Epithelial cell of esophagus (primary cell): ENCODE measurements at regions not wholly inside any gene's neighbourhood (a gene's known extent, or its start where the extent isn't known, plus 50 kb on each side); places are given as distances from the start of the nearest gene placed in this dataset.
A peak's percentile ranks its signal among the peaks of the same experiment; 100 is the strongest.

Source experiments
- DNase-seq: peaks from one replicate; pipeline ENCODE4 v3.0.0; 2010; ENCODE audit warnings: low read depth
- H3K4me3 ChIP-seq: 2 replicates; pipeline ENCODE4 v1.5.1; 2011; ENCODE audit warnings: mild to moderate bottlenecking, low read length, control low read depth
- TF ChIP-seq, protein P1 (sequence below): IDR thresholded peaks from 2 replicates; pipeline ENCODE4 v1.5.1; 2011; ENCODE audit warnings: low read depth, mild to moderate bottlenecking, low read length, control low read depth, inconsistent platforms; ENCODE audit not compliant: insufficient read depth; ENCODE audit errors: missing control alignments

DNA sequence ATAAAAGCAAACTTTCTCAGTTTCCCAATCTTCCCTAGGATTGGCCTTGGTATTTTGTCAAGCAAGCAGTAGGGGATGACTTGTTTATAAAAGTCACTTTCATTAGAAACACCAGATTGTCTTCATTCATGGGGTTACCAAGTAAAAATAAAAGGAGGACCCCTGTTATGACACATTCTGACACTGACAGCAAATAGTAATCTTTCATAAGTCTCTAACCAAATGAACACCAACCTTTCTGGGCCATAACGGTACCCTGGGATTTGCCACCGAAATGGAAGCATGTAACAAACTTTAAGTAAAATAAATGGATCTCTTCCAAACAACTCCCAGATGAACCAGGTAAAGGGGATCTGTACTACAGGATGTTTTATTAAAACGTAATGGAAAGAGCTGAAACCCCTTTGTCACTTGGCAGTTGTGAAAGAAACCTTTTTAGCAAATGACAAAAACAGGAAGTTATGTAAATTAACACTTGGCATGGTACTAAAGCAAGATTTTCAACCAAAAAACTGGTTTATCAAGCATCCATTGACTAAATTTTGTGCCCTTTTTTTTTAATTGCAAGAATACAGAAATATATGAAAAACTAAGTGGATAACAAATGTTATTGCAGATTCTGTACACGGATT is 335.6 kb downstream of the RBM26 start:
- H3K4me3 ChIP-seq = no peak overlapping the region
- DNase-seq = no peak
- TF ChIP-seq, protein P1, sequence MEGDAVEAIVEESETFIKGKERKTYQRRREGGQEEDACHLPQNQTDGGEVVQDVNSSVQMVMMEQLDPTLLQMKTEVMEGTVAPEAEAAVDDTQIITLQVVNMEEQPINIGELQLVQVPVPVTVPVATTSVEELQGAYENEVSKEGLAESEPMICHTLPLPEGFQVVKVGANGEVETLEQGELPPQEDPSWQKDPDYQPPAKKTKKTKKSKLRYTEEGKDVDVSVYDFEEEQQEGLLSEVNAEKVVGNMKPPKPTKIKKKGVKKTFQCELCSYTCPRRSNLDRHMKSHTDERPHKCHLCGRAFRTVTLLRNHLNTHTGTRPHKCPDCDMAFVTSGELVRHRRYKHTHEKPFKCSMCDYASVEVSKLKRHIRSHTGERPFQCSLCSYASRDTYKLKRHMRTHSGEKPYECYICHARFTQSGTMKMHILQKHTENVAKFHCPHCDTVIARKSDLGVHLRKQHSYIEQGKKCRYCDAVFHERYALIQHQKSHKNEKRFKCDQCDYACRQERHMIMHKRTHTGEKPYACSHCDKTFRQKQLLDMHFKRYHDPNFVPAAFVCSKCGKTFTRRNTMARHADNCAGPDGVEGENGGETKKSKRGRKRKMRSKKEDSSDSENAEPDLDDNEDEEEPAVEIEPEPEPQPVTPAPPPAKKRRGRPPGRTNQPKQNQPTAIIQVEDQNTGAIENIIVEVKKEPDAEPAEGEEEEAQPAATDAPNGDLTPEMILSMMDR = no peak

DNA sequence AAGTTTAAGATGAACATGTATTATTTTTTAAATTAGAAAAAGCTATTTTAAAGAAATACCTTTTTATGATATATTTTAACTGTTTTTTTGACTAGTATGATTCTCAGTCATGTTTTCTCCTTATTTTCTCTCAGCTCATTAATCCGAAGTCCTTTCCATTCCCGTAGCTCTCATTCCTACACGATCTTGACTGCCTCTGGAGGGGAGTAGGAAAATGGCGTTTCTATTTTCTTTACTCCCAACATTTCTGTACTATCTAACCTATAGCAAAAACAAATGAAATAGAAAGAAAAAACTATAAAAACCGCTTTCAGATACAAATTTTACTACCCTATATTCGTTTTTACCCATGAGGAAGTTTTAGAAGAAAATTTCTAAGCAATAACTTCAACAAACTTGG is 343.8 kb downstream of the RBM26 start:
- no peak for DNase-seq
- TF ChIP-seq, protein P1 = no peak
- no peak overlapping the region for H3K4me3 ChIP-seq

DNA sequence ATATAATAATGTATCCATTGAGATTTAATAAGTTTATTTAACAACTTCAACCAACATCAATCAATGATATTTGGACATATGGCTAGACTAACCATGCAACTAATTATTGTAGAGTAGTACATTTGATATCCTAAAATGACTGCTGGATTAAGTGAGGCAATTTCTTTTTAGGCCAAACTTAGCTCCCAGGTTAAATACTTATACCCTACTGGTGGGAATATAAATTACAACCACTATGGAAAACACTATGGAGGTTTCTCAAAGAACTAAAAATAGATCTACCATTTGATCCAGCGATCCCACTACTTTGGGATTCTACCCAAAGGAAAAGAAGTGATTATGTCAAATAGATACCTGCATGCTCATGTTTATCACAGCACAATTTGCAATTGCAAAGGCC is 345.8 kb downstream of the RBM26 start:
- TF ChIP-seq, protein P1 = peak; percentile 2
- no peak overlapping the region for H3K4me3 ChIP-seq
- peak; percentile 5 for DNase-seq

DNA sequence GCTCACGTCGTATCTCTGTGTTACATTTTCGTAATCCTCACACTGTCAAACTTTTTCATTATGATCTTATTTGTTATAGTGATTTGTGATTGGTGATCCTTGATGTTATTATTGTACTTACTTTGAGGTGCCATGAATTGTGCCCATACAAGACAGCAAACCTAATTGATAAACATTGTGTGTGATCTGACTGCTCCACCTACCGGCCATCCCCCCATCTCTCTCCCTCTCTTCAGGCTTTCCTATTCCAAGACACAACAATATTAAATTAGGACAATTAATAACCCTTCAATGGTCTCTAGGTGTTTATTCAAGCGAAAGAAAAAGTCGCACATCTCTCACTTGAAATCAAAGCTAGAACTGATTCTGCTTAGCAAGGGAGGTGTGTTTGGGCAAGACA is 349.3 kb downstream of the RBM26 start:
- no peak for DNase-seq
- H3K4me3 ChIP-seq = no peak overlapping the region
- TF ChIP-seq, protein P1 = no peak

DNA sequence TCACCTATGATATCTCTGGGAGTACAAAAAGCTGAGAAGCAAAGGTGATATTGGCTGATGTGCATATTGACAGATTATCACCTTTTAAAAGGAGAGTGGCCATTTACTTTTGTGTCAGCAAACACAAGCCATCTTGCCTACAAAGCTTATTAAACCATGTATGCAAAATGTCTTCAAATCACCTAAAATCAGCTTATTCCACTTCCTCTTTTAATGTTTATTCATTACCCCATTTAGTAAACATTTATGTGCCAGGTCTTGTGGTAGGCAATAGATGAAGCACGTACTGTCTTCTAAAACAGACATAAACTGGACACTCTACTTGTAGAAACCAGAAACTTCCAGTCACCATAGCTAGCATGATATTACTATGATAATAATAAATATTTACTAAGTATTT is 354.6 kb downstream of the RBM26 start:
- no peak overlapping the region for H3K4me3 ChIP-seq
- TF ChIP-seq, protein P1 = no peak
- DNase-seq = no peak

DNA sequence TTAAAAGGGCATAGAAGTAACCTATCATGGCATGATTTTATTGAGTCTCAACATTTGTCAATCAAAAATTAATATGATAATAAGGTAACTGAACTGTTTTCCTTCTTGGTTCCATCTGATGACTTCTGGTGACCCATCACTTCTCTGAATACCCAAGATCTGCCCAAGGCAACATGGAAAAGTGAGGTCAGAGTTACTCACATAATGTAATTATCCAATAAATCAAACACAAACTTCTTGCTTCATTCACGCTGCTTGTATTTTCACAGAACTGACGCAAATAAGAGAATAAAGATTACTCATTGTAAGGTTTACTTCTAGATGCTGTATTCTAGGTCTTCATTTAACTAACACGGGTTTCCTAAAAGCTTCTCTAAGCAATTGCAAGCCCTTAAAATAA is 361.6 kb downstream of the RBM26 start:
- peak; percentile 49 for DNase-seq
- TF ChIP-seq, protein P1 = no peak

DNA sequence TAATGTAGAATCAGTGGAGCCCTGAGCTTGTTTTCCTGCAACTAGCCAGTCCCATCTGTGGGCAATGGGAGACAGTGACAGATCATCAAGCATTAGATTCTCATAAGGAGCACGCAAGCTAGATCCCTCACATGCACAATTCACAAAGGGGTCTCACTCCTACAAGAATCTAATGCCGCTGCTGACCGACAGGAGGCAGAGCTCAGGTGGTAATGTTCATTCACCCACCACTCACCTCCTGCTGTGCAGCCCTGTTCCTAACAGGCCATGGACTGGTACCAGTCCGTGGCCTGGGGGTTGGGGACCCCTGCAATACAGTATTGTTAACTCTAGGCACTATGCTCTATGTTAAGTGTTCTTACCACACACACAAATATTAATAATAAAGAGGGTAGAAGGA is 362.8 kb downstream of the RBM26 start:
- TF ChIP-seq, protein P1 = no peak

More for the DNA sequence above, 361.6 kb downstream of the RBM26 start:
- H3K4me3 ChIP-seq = no peak overlapping the region

More for the DNA sequence above, 362.8 kb downstream of the RBM26 start:
- DNase-seq = no peak
- H3K4me3 ChIP-seq = no peak overlapping the region
